CD14-positive monocyte (primary cell): ENCODE measurements at regions not wholly inside any gene's neighbourhood (a gene's known extent, or its start where the extent isn't known, plus 50 kb on each side); places are given as distances from the start of the nearest gene placed in this dataset.

Experiments
- DNase-seq, 3 donors: peaks; one replicate each; pipeline ENCODE4 v3.0.0-alpha.2; 2011 to 2022
- H2AFZ ChIP-seq: 2 replicates; pipeline ENCODE4 v1.6.0; 2012; ENCODE audit warnings: mild to moderate bottlenecking, low read depth, low read length, inconsistent platforms; ENCODE audit not compliant: insufficient read depth, poor library complexity, severe bottlenecking
- H3K27ac ChIP-seq, 2 donors: 1 replicate in 1 of 2; 2 replicates in 1 of 2; pipeline ENCODE4 v1.5.1; 2012 to 2013; ENCODE audit warnings: low read length in 2 of 2, control low read depth in 1 of 2, inconsistent platforms in 1 of 2, low read depth in 1 of 2, mild to moderate bottlenecking in 1 of 2
- H3K27me3 ChIP-seq, 2 donors: one replicate each; pipeline versions ENCODE4 v1.6.0 to v1.6.1; 2011 to 2013; ENCODE audit warnings: low read length in 2 of 2; ENCODE audit not compliant: control insufficient read depth in 2 of 2, insufficient read depth in 2 of 2
- H3K36me3 ChIP-seq, 2 donors: replicated peaks in 1 of 2; 1 replicate in 1 of 2; 2 replicates in 1 of 2; pipeline versions ENCODE4 v1.5.1 to v1.6.1; 2012 to 2013; ENCODE audit warnings: low read length in 2 of 2, control low read depth in 1 of 2, inconsistent platforms in 1 of 2, mild to moderate bottlenecking in 1 of 2; ENCODE audit not compliant: insufficient read depth in 2 of 2, control insufficient read depth in 1 of 2
- H3K4me1 ChIP-seq, 2 donors: 1 replicate in 1 of 2; 2 replicates in 1 of 2; pipeline versions ENCODE4 v1.5.1 to v1.6.1; 2012 to 2013; ENCODE audit warnings: low read length in 2 of 2, control low read depth in 1 of 2, inconsistent platforms in 1 of 2, mild to moderate bottlenecking in 1 of 2, moderate library complexity in 1 of 2; ENCODE audit not compliant: insufficient read depth in 2 of 2, control insufficient read depth in 1 of 2
- H3K4me2 ChIP-seq: replicated peaks from 2 replicates; pipeline ENCODE3; 2012; ENCODE audit warnings: low read length, moderate library complexity, mild to moderate bottlenecking; ENCODE audit not compliant: poor library complexity, severe bottlenecking; ENCODE audit errors: extremely low read depth
- H3K4me3 ChIP-seq, 3 experiments: fragments of 200-600 bp in 1 of 3; sonication (generic) in 1 of 3; replicated peaks in 1 of 3; 1 replicate in 2 of 3; 2 replicates in 1 of 3; pipeline ENCODE4 v1.5.1; 2011 to 2013; ENCODE audit warnings: low read length in 3 of 3, mild to moderate bottlenecking in 3 of 3, control low read depth in 2 of 3, low read depth in 2 of 3, inconsistent platforms in 1 of 3, moderate library complexity in 1 of 3
- H3K79me2 ChIP-seq: 2 replicates; pipeline ENCODE4 v1.6.0; 2012; ENCODE audit warnings: mild to moderate bottlenecking, control low read depth, inconsistent platforms, low read length, moderate library complexity; ENCODE audit not compliant: insufficient read depth
- H3K9ac ChIP-seq: 2 replicates; pipeline ENCODE4 v1.6.0; 2017; ENCODE audit warnings: low read length, mild to moderate bottlenecking; ENCODE audit not compliant: insufficient read depth, poor library complexity, severe bottlenecking
- H3K9me3 ChIP-seq, 2 donors: replicated peaks in 1 of 2; 1 replicate in 1 of 2; 2 replicates in 1 of 2; pipeline versions ENCODE4 v1.5.1 to v1.6.1; 2012 to 2013; ENCODE audit warnings: low read length in 2 of 2, control low read depth in 1 of 2; ENCODE audit not compliant: control insufficient read depth in 1 of 2, insufficient read depth in 1 of 2
- H4K20me1 ChIP-seq: 2 replicates; pipeline ENCODE4 v1.6.0; 2012; ENCODE audit warnings: mild to moderate bottlenecking, low read length, control low read depth, moderate library complexity; ENCODE audit not compliant: insufficient read depth
- H3K27ac Mint-ChIP-seq, 7 donors: one replicate each; pipeline ENCODE4 v1.8.0; 2020; ENCODE audit warnings: mild to moderate bottlenecking in 7 of 7, mixed read lengths in 7 of 7, moderate library complexity in 6 of 7, inconsistent platforms in 2 of 7
- H3K27me3 Mint-ChIP-seq, 3 donors: one replicate each; pipeline ENCODE4 v1.8.0; 2021 to 2022; ENCODE audit warnings: low read depth in 3 of 3, mild to moderate bottlenecking in 3 of 3, mixed read lengths in 3 of 3, moderate library complexity in 3 of 3, inconsistent platforms in 1 of 3
- H3K36me3 Mint-ChIP-seq, 2 donors: one replicate each; pipeline ENCODE4 v1.8.0; 2020; ENCODE audit warnings: mixed read lengths in 2 of 2, inconsistent platforms in 1 of 2, mild to moderate bottlenecking in 1 of 2
- H3K4me1 Mint-ChIP-seq: one replicate; pipeline ENCODE4 v1.8.0; 2020; ENCODE audit warnings: mild to moderate bottlenecking, mixed read lengths
- H3K4me3 Mint-ChIP-seq, 2 donors: one replicate each; pipeline ENCODE4 v1.8.0; 2020; ENCODE audit warnings: mild to moderate bottlenecking in 2 of 2, mixed read lengths in 2 of 2, moderate library complexity in 1 of 2
- H3K9me3 Mint-ChIP-seq, 7 donors: one replicate each; pipeline ENCODE4 v1.8.0; 2020 to 2022; ENCODE audit warnings: mixed read lengths in 7 of 7, mild to moderate bottlenecking in 6 of 7, moderate library complexity in 6 of 7, inconsistent platforms in 2 of 7
- CTCF ChIP-seq: fragments of 200-600 bp; IDR thresholded peaks from one replicate; pipeline ENCODE4 v1.8.0; 2022; ENCODE audit warnings: antibody characterized with exemption, mild to moderate bottlenecking
- WGBS: methylation state at CpG from one replicate; pipeline ENCODE4 v1.1.5; 2013; ENCODE audit warnings: missing lambda C conversion rate; ENCODE audit not compliant: insufficient coverage; 5-methylcytosine and 5-hydroxymethylcytosine counted together
- intact Hi-C, 2 donors: fragments of 100-400 bp; cut with micrococcal nuclease; formaldehyde crosslinking; loops; one replicate each; pipeline versions ENCODE4 v1.15.0 to v1.15.1; 2023

- H3K9me3 Mint-ChIP-seq: peaks cover 0 to 2% (median 0%) of the 10 kb centered on the region in 7 donors
- no peak overlapping the region for H3K4me2 ChIP-seq
- TF ChIP-seq CTCF: no peak
- H3K4me1 ChIP-seq: no peaks in the 10 kb centered on the region
- no peak for DNase-seq
- no peak overlapping the region for H2AFZ ChIP-seq
- no peaks in the 10 kb centered on the region for H4K20me1 ChIP-seq
- no peaks in the 10 kb centered on the region for H3K79me2 ChIP-seq
- H3K4me3 ChIP-seq: no peak overlapping the region
- WGBS: 68% methylated on average over 9 of the region's 9 CpGs
- intact Hi-C loops: no loop called here
- no peak overlapping the region for H3K9ac ChIP-seq
- no peaks in the 10 kb centered on the region for H3K36me3 ChIP-seq
- no peaks in the 10 kb centered on the region for H3K36me3 Mint-ChIP-seq
- H3K27ac Mint-ChIP-seq: no peak overlapping the region
- H3K27me3 ChIP-seq: no peaks in the 10 kb centered on the region
- H3K27ac ChIP-seq: no peak overlapping the region
- no peaks in the 10 kb centered on the region for H3K4me1 Mint-ChIP-seq
- no peaks in the 10 kb centered on the region for H3K9me3 ChIP-seq
- H3K4me3 Mint-ChIP-seq: no peak overlapping the region
- H3K27me3 Mint-ChIP-seq: peaks cover 0 to 2% (median 1%) of the 10 kb centered on the region in 3 donors
Measured at GRCh38 chr11:134843735-134844134, 431.7 kb upstream of the B3GAT1 start.

- Mint-ChIP-seq H3K27me3 (peaks cover 0 to 2% (median 1%) of the 10 kb centered on the region in 3 donors), H3K4me3 (no peak overlapping the region), H3K4me1 (no peaks in the 10 kb centered on the region), H3K9me3 (peaks cover 0 to 2% (median 0%) of the 10 kb centered on the region in 7 donors), H3K27ac (no peak overlapping the region), H3K36me3 (no peaks in the 10 kb centered on the region)
- Histone ChIP-seq H3K4me2 (no peak overlapping the region), H3K9ac (no peak overlapping the region), H3K79me2 (no peaks in the 10 kb centered on the region), H3K27me3 (no peaks in the 10 kb centered on the region), H2AFZ (no peak overlapping the region), H3K9me3 (no peaks in the 10 kb centered on the region), H3K27ac (no peak overlapping the region), H4K20me1 (no peaks in the 10 kb centered on the region), H3K36me3 (no peaks in the 10 kb centered on the region), H3K4me1 (no peaks in the 10 kb centered on the region), H3K4me3 (no peak overlapping the region)
- intact Hi-C loops: no loop called here
- DNase-seq: no peak
- no peak for TF ChIP-seq CTCF
- 90% methylated on average over 8 of the region's 8 CpGs for WGBS
Measured at GRCh38 chr11:134843020-134843419, 431.0 kb upstream of the B3GAT1 start.
